Coronary artery (tissue), 2 donors: ENCODE measurements at regions not wholly inside any gene's neighbourhood (a gene's known extent, or its start where the extent isn't known, plus 50 kb on each side); places are given as distances from the start of the nearest gene placed in this dataset.
"Not testable (repeated sequence)": the region's sequence is repeated elsewhere in the genome, so short reads cannot be mapped to it uniquely, and the experiment has no call there.

Experiments
- DNase-seq: peaks from one replicate; pipeline ENCODE4 v3.0.0-alpha.2; 2017; ENCODE audit warnings: low spot score
- H3K27ac ChIP-seq, 2 donors: fragments of 200-600 bp; sonication (generic); one replicate each; pipeline ENCODE4 v1.5.1; 2016 to 2019
- H3K4me3 ChIP-seq: fragments of 200-600 bp; sonication (generic); 2 replicates; pipeline ENCODE4 v1.5.1; 2016; ENCODE audit warnings: mild to moderate bottlenecking, moderate library complexity
- CTCF ChIP-seq: fragments of 200-600 bp; sonication (generic); IDR thresholded peaks from one replicate; pipeline ENCODE4 v1.5.1; 2019; ENCODE audit warnings: antibody characterized with exemption

GRCh38 chr17:68759002-68759342 is 157.8 kb upstream of the FAM20A start:
- no peak for TF ChIP-seq CTCF
- Histone ChIP-seq H3K27ac (peak overlapping the region in 1 of 2 donors; percentile 85), H3K4me3 (no peak overlapping the region)
- no peak for DNase-seq

- DNase-seq, H3K4me3 ChIP-seq, H3K27ac ChIP-seq: not testable (repeated sequence)
These were observed 156.9 kb upstream of the FAM20A start for GRCh38 chr17:68757866-68758757.

- DNase-seq, result no peak
- H3K4me3 ChIP-seq, result no peak overlapping the region
- H3K27ac ChIP-seq, result no peak overlapping the region
- TF ChIP-seq CTCF, result no peak
These were observed 153.0 kb upstream of the FAM20A start for GRCh38 chr17:68753985-68754769.

GRCh38 chr17:68750208-68750562 is 149.0 kb upstream of the FAM20A start:
- TF ChIP-seq CTCF, result no peak
- no peak for DNase-seq
- Histone ChIP-seq H3K27ac (no peak overlapping the region), H3K4me3 (no peak overlapping the region)

- no peak for DNase-seq
- Histone ChIP-seq H3K4me3 (no peak overlapping the region), H3K27ac (no peak overlapping the region)
- no peak for TF ChIP-seq CTCF
These were observed 148.4 kb upstream of the FAM20A start for GRCh38 chr17:68749349-68750207.

- TF ChIP-seq CTCF, result no peak
- Histone ChIP-seq H3K4me3 (no peak overlapping the region), H3K27ac (no peak overlapping the region)
- no peak for DNase-seq
These were observed 147.2 kb upstream of the FAM20A start for GRCh38 chr17:68748381-68748780.
